ENCODE measurements at regions not wholly inside any gene's neighbourhood (a gene's known extent, or its start where the extent isn't known, plus 50 kb on each side); places are given as distances from the start of the nearest gene placed in this dataset.

DNA sequence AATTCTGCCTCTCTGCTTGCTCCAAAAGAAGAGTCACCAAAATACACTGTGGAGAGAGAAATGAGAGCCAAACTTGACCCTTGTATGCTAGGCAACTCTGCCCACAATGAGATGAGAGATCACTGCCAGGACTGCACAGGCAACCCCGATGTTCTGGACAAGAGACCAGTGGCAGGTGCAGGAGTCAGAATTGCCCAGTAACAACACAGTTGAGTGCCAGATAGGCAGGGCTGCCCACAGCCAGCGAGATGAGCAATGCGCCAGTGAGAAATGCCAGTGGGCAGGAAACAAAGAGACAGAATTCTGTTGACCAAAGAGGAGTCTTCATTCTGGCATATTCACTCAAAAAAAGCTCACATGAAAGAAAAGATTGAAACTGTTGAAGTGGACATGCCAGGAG lies 570.7 kb downstream of the CAAP1 start:
- no peak overlapping the region for H3K4me3 ChIP-seq
- ATAC-seq (no peak), DNase-seq (no peak)
- 71 to 81% methylated on average over 3 of the region's 3 CpGs for WGBS, 2 donors
- H3K9me3 ChIP-seq, result no peaks in the 10 kb centered on the region
- H3K4me1 ChIP-seq, result no peaks in the 10 kb centered on the region
- no peak overlapping the region for H3K27ac ChIP-seq
- TF ChIP-seq POLR2A (IDR thresholded peaks at IDR 0.05), result no peak
- TF ChIP-seq, protein P1, sequence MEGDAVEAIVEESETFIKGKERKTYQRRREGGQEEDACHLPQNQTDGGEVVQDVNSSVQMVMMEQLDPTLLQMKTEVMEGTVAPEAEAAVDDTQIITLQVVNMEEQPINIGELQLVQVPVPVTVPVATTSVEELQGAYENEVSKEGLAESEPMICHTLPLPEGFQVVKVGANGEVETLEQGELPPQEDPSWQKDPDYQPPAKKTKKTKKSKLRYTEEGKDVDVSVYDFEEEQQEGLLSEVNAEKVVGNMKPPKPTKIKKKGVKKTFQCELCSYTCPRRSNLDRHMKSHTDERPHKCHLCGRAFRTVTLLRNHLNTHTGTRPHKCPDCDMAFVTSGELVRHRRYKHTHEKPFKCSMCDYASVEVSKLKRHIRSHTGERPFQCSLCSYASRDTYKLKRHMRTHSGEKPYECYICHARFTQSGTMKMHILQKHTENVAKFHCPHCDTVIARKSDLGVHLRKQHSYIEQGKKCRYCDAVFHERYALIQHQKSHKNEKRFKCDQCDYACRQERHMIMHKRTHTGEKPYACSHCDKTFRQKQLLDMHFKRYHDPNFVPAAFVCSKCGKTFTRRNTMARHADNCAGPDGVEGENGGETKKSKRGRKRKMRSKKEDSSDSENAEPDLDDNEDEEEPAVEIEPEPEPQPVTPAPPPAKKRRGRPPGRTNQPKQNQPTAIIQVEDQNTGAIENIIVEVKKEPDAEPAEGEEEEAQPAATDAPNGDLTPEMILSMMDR (IDR thresholded peaks at IDR 0.05), result no peak
- intact Hi-C loops (cut with DNase I), result loop anchor here (10.0 kb wide), 1 partner anchor 357 kb away; no protein-coding TSS in a partner anchor
- no peaks in the 10 kb centered on the region for H3K36me3 ChIP-seq (replicated peaks in 1 of 2; ENCODE audit: insufficient read depth in 1 of 2, low read depth in 2 of 2)
- no peaks in the 10 kb centered on the region for H3K27me3 ChIP-seq

DNA sequence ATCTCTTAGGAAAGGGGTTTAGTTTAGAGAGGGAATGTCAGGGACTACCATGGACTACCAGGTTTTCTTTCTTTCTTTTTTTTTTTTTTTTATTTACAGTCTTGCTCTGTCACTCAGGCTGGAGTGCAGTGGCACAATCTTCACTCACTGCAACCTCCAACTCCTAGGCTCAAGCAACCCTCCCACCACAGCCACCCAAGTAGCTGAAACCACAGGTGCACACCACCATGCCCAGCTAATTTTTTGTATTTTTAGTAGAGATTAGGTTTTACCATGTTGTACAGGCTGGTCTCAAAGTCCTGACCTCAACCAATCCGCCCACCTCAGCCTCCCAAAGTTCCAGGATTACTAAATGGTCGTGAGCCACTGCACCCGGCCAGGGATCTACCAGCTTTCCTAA lies 572.7 kb downstream of the CAAP1 start:
- ATAC-seq, result no peak
- intact Hi-C loops (cut with DNase I), result loop anchor here (10.0 kb wide), 1 partner anchor 355 kb away; no protein-coding TSS in a partner anchor
- Histone ChIP-seq H3K4me1 (no peaks in the 10 kb centered on the region), H3K27me3 (no peaks in the 10 kb centered on the region), H3K9me3 (no peaks in the 10 kb centered on the region), H3K4me3 (no peak overlapping the region), H3K27ac (no peak overlapping the region), H3K36me3 (replicated peaks in 1 of 2; ENCODE audit: insufficient read depth in 1 of 2, low read depth in 2 of 2) (no peaks in the 10 kb centered on the region)
- no peak for DNase-seq
- 53 to 70% methylated on average over 3 of the region's 3 CpGs for WGBS, 2 donors
- TF ChIP-seq POLR2A (IDR thresholded peaks at IDR 0.05), result no peak
- TF ChIP-seq, protein P1 (IDR thresholded peaks at IDR 0.05), result no peak

DNA sequence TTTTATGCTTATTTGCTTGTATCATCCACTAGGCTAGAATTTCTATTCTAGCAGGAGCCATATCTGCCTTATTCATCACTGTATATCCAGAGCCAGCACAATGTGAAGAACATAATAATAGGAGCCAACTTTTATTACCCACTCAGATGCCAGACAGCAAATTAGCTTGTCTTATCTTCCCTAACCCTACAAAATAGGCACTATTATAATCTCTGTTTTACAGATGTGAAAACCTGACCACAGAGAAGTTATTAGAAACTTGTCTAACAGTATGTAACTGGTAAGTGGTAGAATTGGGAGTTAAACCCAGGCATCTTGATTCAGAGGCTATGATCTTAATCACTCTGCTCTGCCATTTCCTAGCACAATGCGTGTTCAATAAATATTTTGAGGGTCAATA lies 579.5 kb downstream of the CAAP1 start:
- no peaks in the 10 kb centered on the region for H3K27me3 ChIP-seq
- intact Hi-C loops (cut with DNase I), result no loop called here
- no peak overlapping the region for H3K4me3 ChIP-seq
- H3K9me3 ChIP-seq, result no peaks in the 10 kb centered on the region
- no peak for ATAC-seq
- no peak for DNase-seq
- H3K27ac ChIP-seq, result no peak overlapping the region
- 51 to 65% methylated on average over 1 of the region's 1 CpG for WGBS, 2 donors
- no peaks in the 10 kb centered on the region for H3K36me3 ChIP-seq (replicated peaks in 1 of 2; ENCODE audit: insufficient read depth in 1 of 2, low read depth in 2 of 2)
- no peaks in the 10 kb centered on the region for H3K4me1 ChIP-seq
- TF ChIP-seq, protein P1 (IDR thresholded peaks at IDR 0.05), result no peak
- no peak for TF ChIP-seq POLR2A (IDR thresholded peaks at IDR 0.05)

DNA sequence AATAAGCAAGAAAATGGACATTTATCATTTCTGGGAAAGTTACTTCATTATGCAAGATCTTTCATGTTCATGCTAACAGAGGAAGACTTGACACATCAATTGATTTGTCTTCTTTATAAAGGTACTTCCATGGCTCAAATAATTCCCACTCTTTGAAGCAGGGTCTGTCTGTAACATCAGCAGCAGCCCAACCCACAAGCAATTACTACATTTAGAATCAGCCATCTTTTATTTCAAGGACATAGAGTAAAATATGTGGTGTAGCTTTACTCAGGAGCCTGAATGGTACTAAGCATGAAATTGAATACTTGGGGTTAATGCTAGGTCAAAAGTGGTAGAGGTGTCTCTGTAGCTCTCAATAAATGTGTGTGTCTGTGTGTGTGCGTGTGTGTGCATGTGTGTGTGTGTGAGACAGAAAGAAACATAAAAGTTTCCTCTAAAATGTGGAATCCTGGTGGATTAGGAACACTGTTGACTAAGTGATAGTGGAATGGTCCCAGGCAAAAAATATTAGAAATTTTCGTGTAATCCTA lies 581.1 kb downstream of the CAAP1 start:
- TF ChIP-seq, protein P1 (IDR thresholded peaks at IDR 0.05), result no peak
- no peak for TF ChIP-seq POLR2A (IDR thresholded peaks at IDR 0.05)
- 48 to 63% methylated on average over 2 of the region's 2 CpGs for WGBS, 2 donors
- no peak overlapping the region for H3K27ac ChIP-seq
- no peaks in the 10 kb centered on the region for H3K36me3 ChIP-seq (replicated peaks in 1 of 2; ENCODE audit: insufficient read depth in 1 of 2, low read depth in 2 of 2)
- H3K9me3 ChIP-seq, result no peaks in the 10 kb centered on the region
- DNase-seq, result no peak
- no peaks in the 10 kb centered on the region for H3K27me3 ChIP-seq
- intact Hi-C loops (cut with DNase I), result no loop called here
- H3K4me1 ChIP-seq, result no peaks in the 10 kb centered on the region
- no peak overlapping the region for H3K4me3 ChIP-seq
- ATAC-seq, result no peak

DNA sequence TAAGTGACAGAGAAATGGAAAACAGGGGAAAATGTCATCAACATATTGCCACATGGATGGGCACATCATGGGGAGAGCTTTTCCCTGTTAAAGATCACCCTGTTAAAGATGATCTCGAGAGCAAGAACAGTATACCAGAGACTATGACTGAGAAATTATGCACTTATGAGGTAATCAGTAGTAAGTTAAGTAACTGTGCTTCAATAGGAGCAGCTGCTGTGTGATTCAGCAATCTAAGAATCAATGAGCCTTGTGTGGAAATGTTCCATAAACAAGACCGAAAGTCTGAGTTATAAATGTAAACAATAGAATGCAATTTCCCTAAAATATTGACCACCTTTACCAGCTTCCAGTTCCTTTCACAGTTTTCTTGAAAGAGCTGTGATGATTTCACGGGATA lies 582.3 kb downstream of the CAAP1 start:
- H3K36me3 ChIP-seq (replicated peaks in 1 of 2; ENCODE audit: insufficient read depth in 1 of 2, low read depth in 2 of 2), result no peaks in the 10 kb centered on the region
- H3K4me3 ChIP-seq, result no peak overlapping the region
- H3K4me1 ChIP-seq, result no peaks in the 10 kb centered on the region
- H3K9me3 ChIP-seq, result no peaks in the 10 kb centered on the region
- TF ChIP-seq POLR2A (IDR thresholded peaks at IDR 0.05), result no peak
- TF ChIP-seq, protein P1 (IDR thresholded peaks at IDR 0.05), result no peak
- WGBS, 2 donors, result 40 to 43% methylated on average over 3 of the region's 3 CpGs
- ATAC-seq (no peak), DNase-seq (no peak)
- intact Hi-C loops (cut with DNase I), result no loop called here
- H3K27ac ChIP-seq, result no peak overlapping the region
- H3K27me3 ChIP-seq, result no peaks in the 10 kb centered on the region

Measured in body of pancreas (tissue), 4 donors.